H1 (cell line): ENCODE measurements at regions not wholly inside any gene's neighbourhood (a gene's known extent, or its start where the extent isn't known, plus 50 kb on each side); places are given as distances from the start of the nearest gene placed in this dataset.
A peak's percentile ranks its signal among the peaks of the same experiment; 100 is the strongest.

ENCODE experiments used
- CTCF ChIA-PET: fragments of 300-600 bp; sonication (Branson Sonifier 250); formaldehyde crosslinking; loops from one replicate; lab custom pipeline; 2021; ENCODE audit not compliant: partially characterized antibody; lab: Charles Lee
- POLR2A ChIA-PET: fragments of 300-600 bp; sonication (Branson Sonifier 250); formaldehyde crosslinking; loops from one replicate; lab custom pipeline; 2021; ENCODE audit warnings: inconsistent platforms; ENCODE audit not compliant: partially characterized antibody; lab: Charles Lee
- DNase-seq, 2 experiments: peaks; one replicate each; pipeline versions ENCODE4 v3.0.0 to v3.0.0-alpha.2; 2010 to 2022; ENCODE audit warnings: low spot score in 2 of 2, low read depth in 1 of 2, mixed read lengths in 1 of 2
- FAIRE-seq: peaks from 2 replicates; lab custom pipeline; 2011; peaks lifted over from hg19 to GRCh38; lab: Jason Lieb, UNC
- H2AFZ ChIP-seq: 2 replicates; pipeline ENCODE4 v1.8.1; 2012; ENCODE audit warnings: low read length, inconsistent platforms
- H2AK5ac ChIP-seq: 2 replicates; pipeline ENCODE4 v1.6.1; 2013; ENCODE audit warnings: low read depth, low read length
- H2BK120ac ChIP-seq: replicated peaks from 2 replicates; pipeline ENCODE3; 2013; ENCODE audit warnings: low read depth, low read length, inconsistent platforms
- H2BK12ac ChIP-seq: 2 replicates; pipeline ENCODE4 v1.6.1; 2013; ENCODE audit warnings: low read depth, low read length
- H2BK15ac ChIP-seq: 2 replicates; pipeline ENCODE4 v1.6.1; 2013; ENCODE audit warnings: low read length
- H2BK20ac ChIP-seq: 2 replicates; pipeline ENCODE4 v1.6.1; 2013; ENCODE audit warnings: low read length
- H2BK5ac ChIP-seq: 2 replicates; pipeline ENCODE4 v1.6.1; 2013; ENCODE audit warnings: low read depth, low read length
- H3K14ac ChIP-seq: 2 replicates; pipeline ENCODE4 v1.6.1; 2013; ENCODE audit warnings: inconsistent platforms; ENCODE audit not compliant: insufficient read length
- H3K18ac ChIP-seq: 2 replicates; pipeline ENCODE4 v1.6.1; 2013; ENCODE audit warnings: low read length; ENCODE audit errors: extremely low read depth
- H3K23ac ChIP-seq: 2 replicates; pipeline ENCODE4 v1.6.1; 2013; ENCODE audit warnings: inconsistent platforms; ENCODE audit not compliant: insufficient read length
- H3K23me2 ChIP-seq: 2 replicates; pipeline ENCODE4 v1.6.1; 2013; ENCODE audit warnings: low read depth, low read length
- H3K27ac ChIP-seq: 2 replicates; pipeline ENCODE4 v1.6.1; 2011; ENCODE audit warnings: low read depth, low read length, inconsistent platforms
- H3K27me3 ChIP-seq, 4 experiments: replicated peaks in 1 of 4; 1 replicate in 1 of 4; 2 replicates in 3 of 4; pipeline versions ENCODE4 v1.6.1 to v1.8.1; 2011 to 2013; ENCODE audit warnings: low read length in 3 of 4, mild to moderate bottlenecking in 3 of 4, inconsistent platforms in 2 of 4, mixed read lengths in 2 of 4, moderate library complexity in 1 of 4; ENCODE audit not compliant: control insufficient read depth in 3 of 4, insufficient read depth in 3 of 4; ENCODE audit errors: extremely low read depth in 1 of 4
- H3K36me3 ChIP-seq, 4 experiments: 2 replicates each; pipeline versions ENCODE4 v1.6.1 to v1.8.1; 2011 to 2013; ENCODE audit warnings: mild to moderate bottlenecking in 4 of 4, low read length in 3 of 4, moderate library complexity in 2 of 4, control low read depth in 1 of 4, inconsistent platforms in 1 of 4; ENCODE audit not compliant: insufficient read depth in 4 of 4, control insufficient read depth in 2 of 4
- H3K4ac ChIP-seq: replicated peaks from 2 replicates; pipeline ENCODE3; 2013; ENCODE audit warnings: low read length, low read depth, mixed read lengths, inconsistent platforms; ENCODE audit not compliant: insufficient read length
- H3K4me1 ChIP-seq, 4 experiments: replicated peaks in 1 of 4; 1 replicate in 1 of 4; 2 replicates in 3 of 4; pipeline versions ENCODE4 v1.6.1 to v1.8.1; 2011 to 2013; ENCODE audit warnings: low read length in 3 of 4, inconsistent platforms in 2 of 4, mixed read lengths in 1 of 4; ENCODE audit not compliant: insufficient read depth in 4 of 4, control insufficient read depth in 3 of 4
- H3K4me2 ChIP-seq, 2 experiments: 2 replicates each; pipeline versions ENCODE4 v1.6.1 to v1.8.1; 2011 to 2013; ENCODE audit warnings: low read depth in 2 of 2, low read length in 2 of 2, control low read depth in 1 of 2, inconsistent platforms in 1 of 2, mild to moderate bottlenecking in 1 of 2; ENCODE audit not compliant: insufficient read depth in 1 of 2
- H3K4me3 ChIP-seq, 4 experiments: fragments of 200-600, 300-600 bp in 1 of 4; sonication (generic), shearing (Covaris generic), sonication (Bioruptor Twin) in 1 of 4; 2 replicates each; pipeline versions ENCODE4 v1.5.1 to v1.8.1; 2011 to 2016; ENCODE audit warnings: low read length in 4 of 4, low read depth in 3 of 4, control low read depth in 2 of 4, inconsistent platforms in 2 of 4, mild to moderate bottlenecking in 2 of 4, mixed read lengths in 1 of 4, moderate library complexity in 1 of 4; ENCODE audit not compliant: insufficient read depth in 2 of 4; ENCODE audit errors: extremely low read depth in 1 of 4
- H3K56ac ChIP-seq: replicated peaks from 2 replicates; pipeline ENCODE3; 2013; ENCODE audit warnings: low read depth, mild to moderate bottlenecking, mixed read lengths, low read length, inconsistent platforms; ENCODE audit not compliant: insufficient read length
- H3K79me1 ChIP-seq: 2 replicates; pipeline ENCODE4 v1.6.1; 2013; ENCODE audit warnings: low read depth, low read length, control low read depth
- H3K79me2 ChIP-seq, 2 experiments: 2 replicates each; pipeline versions ENCODE4 v1.6.1 to v1.8.1; 2012 to 2013; ENCODE audit warnings: low read length in 2 of 2, mild to moderate bottlenecking in 2 of 2, inconsistent platforms in 1 of 2; ENCODE audit not compliant: insufficient read depth in 2 of 2, control insufficient read depth in 1 of 2
- H3K9ac ChIP-seq, 4 experiments: replicated peaks in 1 of 4; 1 replicate in 1 of 4; 2 replicates in 3 of 4; pipeline versions ENCODE4 v1.6.1 to v1.8.1; 2011 to 2013; ENCODE audit warnings: low read depth in 3 of 4, low read length in 3 of 4, control low read depth in 2 of 4, mild to moderate bottlenecking in 2 of 4, moderate library complexity in 2 of 4, inconsistent platforms in 1 of 4; ENCODE audit errors: extremely low read depth in 1 of 4
- H3K9me3 ChIP-seq, 2 experiments: 2 replicates each; pipeline versions ENCODE4 v1.6.1 to v1.8.1; 2012 to 2013; ENCODE audit warnings: mild to moderate bottlenecking in 2 of 2, moderate library complexity in 2 of 2, control low read depth in 1 of 2, inconsistent platforms in 1 of 2, low read depth in 1 of 2, low read length in 1 of 2, mixed read lengths in 1 of 2; ENCODE audit not compliant: insufficient read depth in 2 of 2
- H4K20me1 ChIP-seq, 2 experiments: replicated peaks in 1 of 2; 2 replicates each; pipeline versions ENCODE3 to v1.8.1; 2011 to 2013; ENCODE audit warnings: inconsistent platforms in 2 of 2, low read length in 2 of 2, mild to moderate bottlenecking in 1 of 2; ENCODE audit not compliant: insufficient read depth in 2 of 2, control insufficient read depth in 1 of 2
- H4K5ac ChIP-seq: 2 replicates; pipeline ENCODE4 v1.6.1; 2013; ENCODE audit warnings: low read length, low read depth, mixed read lengths, inconsistent platforms; ENCODE audit not compliant: insufficient read length
- H4K8ac ChIP-seq: 2 replicates; pipeline ENCODE4 v1.8.0; 2013; ENCODE audit warnings: mild to moderate bottlenecking, moderate library complexity, low read length, inconsistent platforms; ENCODE audit not compliant: insufficient read depth; ENCODE audit errors: extremely low read depth
- H4K91ac ChIP-seq: replicated peaks from 2 replicates; pipeline ENCODE3; 2013; ENCODE audit warnings: low read length, mixed read lengths, inconsistent platforms; ENCODE audit not compliant: insufficient read length
- ASH2L ChIP-seq: fragments of 200-600, 300-600 bp; sonication (generic); IDR thresholded peaks from one replicate; pipeline ENCODE4 v1.7.1; 2017; ENCODE audit warnings: low read length
- CTBP2 ChIP-seq: IDR thresholded peaks from 2 replicates; pipeline ENCODE4 v1.7.0; 2011; ENCODE audit warnings: borderline replicate concordance, mild to moderate bottlenecking, moderate library complexity, mixed read lengths, low read length; ENCODE audit not compliant: insufficient read depth, insufficient read length
- EGR1 ChIP-seq: IDR thresholded peaks from 2 replicates; pipeline ENCODE4 v1.6.1; 2011; ENCODE audit warnings: low read depth, low read length, borderline replicate concordance
- GABPA ChIP-seq: IDR thresholded peaks from 2 replicates; pipeline ENCODE4 v1.6.1; 2011; ENCODE audit warnings: mild to moderate bottlenecking, low read length, moderate library complexity, borderline replicate concordance; ENCODE audit not compliant: insufficient read depth
- SUZ12 ChIP-seq: fragments of 200-600 bp; sonication (generic); IDR thresholded peaks from 2 replicates; pipeline ENCODE4 v1.6.1; 2012; ENCODE audit warnings: mild to moderate bottlenecking, inconsistent platforms, low read length, moderate library complexity, mixed read lengths
- WGBS, 2 experiments: shearing (Covaris generic) in 1 of 2; methylation state at CpG; one replicate each; pipeline versions ENCODE4 v1.1.6 to v1.1.7; 2013 to 2015; ENCODE audit warnings: low lambda C conversion rate in 2 of 2, mixed read lengths in 2 of 2, inconsistent platforms in 1 of 2, low coverage in 1 of 2, missing lambda C conversion rate in 1 of 2; ENCODE audit not compliant: insufficient replicate concordance in 2 of 2, insufficient coverage in 1 of 2, insufficient read length in 1 of 2; ENCODE audit errors: extremely low coverage in 1 of 2, missing lambda C conversion rate in 1 of 2; 5-methylcytosine and 5-hydroxymethylcytosine counted together
- TF ChIP-seq, protein P1 (sequence below): IDR thresholded peaks from 2 replicates; pipeline ENCODE4 v1.6.1; 2012; ENCODE audit warnings: low read length, inconsistent platforms

DNA sequence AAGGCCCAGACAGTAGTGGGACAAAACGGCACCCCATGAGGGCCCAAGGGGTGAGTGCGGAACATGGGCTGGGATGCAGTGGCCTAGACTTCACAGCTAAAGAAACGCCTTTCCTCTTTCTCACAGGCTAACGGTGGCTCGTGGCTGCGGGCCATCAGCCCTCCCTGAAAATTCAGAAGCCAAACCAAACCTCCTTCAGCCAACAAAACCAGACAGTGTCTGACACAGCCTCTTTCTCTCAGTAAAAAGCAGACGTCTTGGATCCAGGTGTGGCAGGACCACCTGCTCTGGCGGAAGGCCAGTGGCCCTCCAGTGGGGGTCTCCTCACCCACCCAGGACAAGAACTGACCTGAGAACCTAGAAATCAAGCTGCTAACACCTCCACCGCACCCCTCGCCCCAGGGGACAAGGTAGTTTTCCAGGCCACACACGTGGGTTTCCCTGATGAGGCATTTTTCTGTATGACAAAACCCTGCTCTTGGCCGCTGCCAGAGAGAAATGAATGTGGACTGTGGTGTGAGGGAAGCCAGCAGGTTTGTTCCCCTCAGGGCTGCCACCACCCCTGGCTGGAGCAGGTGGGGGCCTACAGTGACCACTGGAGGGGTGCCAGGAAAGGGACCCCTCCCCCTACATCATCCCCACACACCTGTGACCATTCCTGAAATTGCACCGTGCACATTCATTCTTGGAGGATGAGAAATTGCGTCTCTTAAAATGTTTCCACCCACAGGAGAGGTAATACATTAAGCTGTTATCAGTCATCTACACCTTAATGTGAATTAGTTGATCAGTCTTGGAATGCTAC is 76.8 kb upstream of the PIM1 start:
- POLR2A ChIA-PET: interaction anchor here (1.0 to 2.4 kb wide), 5 partner anchors 10 to 79 kb away, joined by 3 to 24 read pairs (median 4); no protein-coding TSS in a partner anchor

More for the DNA sequence above, 76.8 kb upstream of the PIM1 start:
- FAIRE-seq: no peak
- Histone ChIP-seq H2BK5ac (no peak overlapping the region), H3K4me1 (peaks cover 0 to 5% (median 1%) of the 10 kb centered on the region in 4 experiments; a peak in 4 of 7 replicates)
- TF ChIP-seq CTBP2: no peak
- no peak for TF ChIP-seq GABPA
- TF ChIP-seq EGR1: no peak
- TF ChIP-seq, protein P1, sequence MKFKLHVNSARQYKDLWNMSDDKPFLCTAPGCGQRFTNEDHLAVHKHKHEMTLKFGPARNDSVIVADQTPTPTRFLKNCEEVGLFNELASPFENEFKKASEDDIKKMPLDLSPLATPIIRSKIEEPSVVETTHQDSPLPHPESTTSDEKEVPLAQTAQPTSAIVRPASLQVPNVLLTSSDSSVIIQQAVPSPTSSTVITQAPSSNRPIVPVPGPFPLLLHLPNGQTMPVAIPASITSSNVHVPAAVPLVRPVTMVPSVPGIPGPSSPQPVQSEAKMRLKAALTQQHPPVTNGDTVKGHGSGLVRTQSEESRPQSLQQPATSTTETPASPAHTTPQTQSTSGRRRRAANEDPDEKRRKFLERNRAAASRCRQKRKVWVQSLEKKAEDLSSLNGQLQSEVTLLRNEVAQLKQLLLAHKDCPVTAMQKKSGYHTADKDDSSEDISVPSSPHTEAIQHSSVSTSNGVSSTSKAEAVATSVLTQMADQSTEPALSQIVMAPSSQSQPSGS: no peak
- TF ChIP-seq SUZ12: no peak
- TF ChIP-seq ASH2L: no peak
- TF ChIP-seq, all 59 proteins: peak for 0
- H4K20me1 ChIP-seq: no peaks in the 10 kb centered on the region
- no peak overlapping the region for H4K91ac ChIP-seq
- no peak overlapping the region for H3K9ac ChIP-seq
- no peak overlapping the region for H3K56ac ChIP-seq
- H3K23me2 ChIP-seq: no peaks in the 10 kb centered on the region
- 80% methylated on average over 14 of the region's 14 CpGs; no CpG with 5 or more reads in 1 of the 2 experiments for WGBS, 2 experiments
- H2AK5ac ChIP-seq: no peak overlapping the region
- H2BK12ac ChIP-seq: no peak overlapping the region; the same call in 1 of the 2 replicates
- H3K27ac ChIP-seq: no peak overlapping the region
- CTCF ChIA-PET: interaction anchor here (0.8 to 1.9 kb wide), 7 partner anchors 9 to 80 kb away, joined by 3 to 6 read pairs (median 4); no protein-coding TSS in a partner anchor
- no peak overlapping the region for H3K4me3 ChIP-seq
- no peak overlapping the region for H2BK20ac ChIP-seq
- no peak overlapping the region for H2BK120ac ChIP-seq
- no peak for DNase-seq
- no peak overlapping the region for H2BK15ac ChIP-seq
- peak overlapping the region; percentile 2; the same call in 1 of the 2 replicates for H3K18ac ChIP-seq
- no peaks in the 10 kb centered on the region for H3K27me3 ChIP-seq
- no peak overlapping the region for H3K23ac ChIP-seq
- no peaks in the 10 kb centered on the region for H3K9me3 ChIP-seq
- H3K14ac ChIP-seq: no peak overlapping the region
- H3K36me3 ChIP-seq: no peaks in the 10 kb centered on the region
- no peak overlapping the region for H3K4ac ChIP-seq
- H4K5ac ChIP-seq: no peak overlapping the region
- H3K4me2 ChIP-seq: no peak overlapping the region
- H3K79me1 ChIP-seq: no peaks in the 10 kb centered on the region
- peak overlapping the region; percentile 45; the same call in 1 of the 2 replicates for H4K8ac ChIP-seq
- no peak overlapping the region for H2AFZ ChIP-seq
- no peaks in the 10 kb centered on the region for H3K79me2 ChIP-seq
